ENCODE measurements at regions not wholly inside any gene's neighbourhood (a gene's known extent, or its start where the extent isn't known, plus 50 kb on each side); places are given as distances from the start of the nearest gene placed in this dataset.

GRCh38 chr16:75792771-75793492, 66.6 kb upstream of the CPHXL start:
- TF ChIP-seq EZH2phosphoT487 (IDR thresholded peaks at IDR 0.05; ENCODE audit: borderline replicate concordance, low read depth, low read length): no peak
- no peak for TF ChIP-seq CTCF (conservative IDR thresholded peaks at IDR 0.05; ENCODE audit: low read length)
